A549 (cell line): ENCODE measurements at regions not wholly inside any gene's neighbourhood (a gene's known extent, or its start where the extent isn't known, plus 50 kb on each side); places are given as distances from the start of the nearest gene placed in this dataset.
A peak's percentile ranks its signal among the peaks of the same experiment; 100 is the strongest.

Experiments
- ATAC-seq, 2 experiments: fragments of 200-7000 bp in 1 of 2; fragments of >200 bp in 1 of 2; cut with Nextera tagmentation in 1 of 2; cut with Tn5 transposase in 1 of 2; 3 replicates each; pipeline versions ENCODE4 v1.8.0 to v1.9.1; 2018 to 2020; ENCODE audit warnings: mild to moderate bottlenecking in 1 of 2, moderate library complexity in 1 of 2
- CTCF ChIA-PET: fragments of 300-600 bp; sonication (Branson Sonifier 250); formaldehyde crosslinking; extraction: SDS; loops from one replicate; lab custom pipeline; 2021; ENCODE audit warnings: antibody characterized with exemption, inconsistent platforms; lab: Yijun Ruan, JAX
- POLR2A ChIA-PET: fragments of 350-600 bp; formaldehyde crosslinking; extraction: SDS; loops from one replicate; lab custom pipeline; 2021; ENCODE audit warnings: antibody characterized with exemption, inconsistent platforms; lab: Yijun Ruan, JAX
- DNase-seq, 2 experiments: peaks; one replicate each; pipeline versions ENCODE4 v3.0.0 to v3.0.0-alpha.2; 2011 to 2016; ENCODE audit warnings: low read depth in 1 of 2, low spot score in 1 of 2
- FAIRE-seq: peaks from 2 replicates; lab custom pipeline; 2011; peaks lifted over from hg19 to GRCh38; lab: Jason Lieb, UNC
- H3K27ac ChIP-seq, 2 experiments: fragments of >200 bp; sonication (Bioruptor Twin); formaldehyde crosslinking; 3 replicates each; pipeline ENCODE4 v1.5.1; 2016 to 2017
- H3K4me1 ChIP-seq: fragments of >200 bp; sonication (Bioruptor Twin); formaldehyde crosslinking; 3 replicates; pipeline ENCODE4 v1.6.1; 2016
- H3K4me2 ChIP-seq: fragments of >200 bp; sonication (Bioruptor Twin); formaldehyde crosslinking; 3 replicates; pipeline ENCODE4 v1.6.1; 2016
- H3K4me3 ChIP-seq: fragments of >200 bp; sonication (Bioruptor Twin); formaldehyde crosslinking; 3 replicates; pipeline ENCODE4 v1.5.1; 2016
- H3K9me3 ChIP-seq: fragments of >200 bp; sonication (Bioruptor Twin); formaldehyde crosslinking; 3 replicates; pipeline ENCODE4 v1.6.1; 2016
- BCL3 ChIP-seq: fragments of >200 bp; sonication (Bioruptor Twin); formaldehyde crosslinking; IDR thresholded peaks from 3 replicates; pipeline ENCODE4 v1.6.1; 2016
- BHLHE40 ChIP-seq: IDR thresholded peaks from 2 replicates; pipeline ENCODE4 v1.6.1; 2012; ENCODE audit warnings: low read depth, low read length, inconsistent platforms
- CHD4 ChIP-seq: fragments of 200-600 bp; sonication (generic); IDR thresholded peaks from 2 replicates; pipeline ENCODE4 v1.6.1; 2016; ENCODE audit warnings: antibody characterized with exemption, mild to moderate bottlenecking, borderline replicate concordance
- EHMT2 ChIP-seq: fragments of 200-600 bp; sonication (generic); IDR thresholded peaks from 2 replicates; pipeline ENCODE4 v1.6.1; 2016; ENCODE audit warnings: antibody characterized with exemption, low read depth, mild to moderate bottlenecking, moderate library complexity
- EP300 ChIP-seq, 2 experiments: fragments of >200 bp; sonication (Bioruptor Twin); formaldehyde crosslinking; IDR thresholded peaks; 2 replicates in 1 of 2; 3 replicates in 1 of 2; pipeline ENCODE4 v1.6.1; 2016 to 2017
- ESRRA ChIP-seq: fragments of 150-350 bp; IDR thresholded peaks from 2 replicates; pipeline ENCODE4 v1.6.1; 2014; ENCODE audit warnings: mild to moderate bottlenecking, low read length, borderline replicate concordance
- FOSB ChIP-seq: fragments of 250-450 bp; sonication (Bioruptor Pico); IDR thresholded peaks from 2 replicates; pipeline ENCODE4 v1.5.0; 2020; ENCODE audit warnings: mild to moderate bottlenecking, moderate library complexity
- FOSL2 ChIP-seq, 2 experiments: fragments of 450-650 bp in 1 of 2; fragments of >200 bp in 1 of 2; sonication (Bioruptor Twin) in 1 of 2; formaldehyde crosslinking; IDR thresholded peaks; 2 replicates each; pipeline versions ENCODE4 v1.5.0 to v1.6.1; 2016 to 2020; ENCODE audit warnings: mild to moderate bottlenecking in 1 of 2, moderate library complexity in 1 of 2
- HMGXB4 ChIP-seq: fragments of 250-450 bp; sonication (Bioruptor Pico); IDR thresholded peaks from 2 replicates; pipeline ENCODE4 v1.5.0; 2021; ENCODE audit warnings: mild to moderate bottlenecking, moderate library complexity, borderline replicate concordance
- HOXB13 ChIP-seq: fragments of 250-450 bp; sonication (Bioruptor Pico); IDR thresholded peaks from 2 replicates; pipeline ENCODE4 v1.5.0; 2020; ENCODE audit warnings: low read depth, mild to moderate bottlenecking, moderate library complexity
- JUN ChIP-seq, 2 experiments: fragments of >200 bp; sonication (Bioruptor Twin); formaldehyde crosslinking; IDR thresholded peaks; 2 replicates in 1 of 2; 3 replicates in 1 of 2; pipeline ENCODE4 v1.6.1; 2016 to 2017
- KDM1A ChIP-seq: fragments of 200-600 bp; sonication (generic); IDR thresholded peaks from 2 replicates; pipeline ENCODE4 v1.6.1; 2016; ENCODE audit warnings: low read depth, mild to moderate bottlenecking
- MAX ChIP-seq: IDR thresholded peaks from 2 replicates; pipeline ENCODE4 v1.6.1; 2012
- MAZ ChIP-seq: fragments of 150-350 bp; IDR thresholded peaks from 2 replicates; pipeline ENCODE4 v1.6.1; 2014; ENCODE audit warnings: antibody characterized with exemption, low read depth, low read length, borderline replicate concordance
- NFE2L2 ChIP-seq: fragments of 150-350 bp; conservative IDR thresholded peaks from 2 replicates; pipeline ENCODE4 v1.6.1; 2014; ENCODE audit warnings: low read length
- NR3C1 ChIP-seq: fragments of >200 bp; sonication (Bioruptor Twin); formaldehyde crosslinking; IDR thresholded peaks from 3 replicates; pipeline ENCODE4 v1.6.1; 2017
- PBX3 ChIP-seq: IDR thresholded peaks from 2 replicates; pipeline ENCODE4 v1.6.1; 2012
- PHF8 ChIP-seq: fragments of 200-600 bp; sonication (generic); IDR thresholded peaks from 2 replicates; pipeline ENCODE4 v1.6.1; 2016; ENCODE audit warnings: low read depth, mild to moderate bottlenecking, antibody characterized with exemption, moderate library complexity, borderline replicate concordance
- RAD21 ChIP-seq, 2 experiments: fragments of >200 bp in 1 of 2; sonication (Bioruptor Twin) in 1 of 2; formaldehyde crosslinking in 1 of 2; IDR thresholded peaks in 1 of 2; conservative IDR thresholded peaks in 1 of 2; 2 replicates in 1 of 2; 3 replicates in 1 of 2; pipeline ENCODE4 v1.6.1; 2012 to 2018; ENCODE audit warnings: inconsistent platforms in 1 of 2
- RARB ChIP-seq: fragments of 250-450 bp; sonication (Bioruptor Pico); IDR thresholded peaks from 2 replicates; pipeline ENCODE4 v1.8.0; 2021; ENCODE audit warnings: mild to moderate bottlenecking, moderate library complexity
- RFX5 ChIP-seq: fragments of 450-650 bp; IDR thresholded peaks from 2 replicates; pipeline ENCODE4 v1.7.1; 2014; ENCODE audit warnings: antibody characterized with exemption, mild to moderate bottlenecking, moderate library complexity
- RNF2 ChIP-seq: fragments of 200-600 bp; sonication (generic); IDR thresholded peaks from 2 replicates; pipeline ENCODE4 v1.6.1; 2016; ENCODE audit warnings: low read depth, mild to moderate bottlenecking, antibody characterized with exemption, moderate library complexity, borderline replicate concordance
- SMC3 ChIP-seq: fragments of >200 bp; sonication (Bioruptor Twin); formaldehyde crosslinking; IDR thresholded peaks from 3 replicates; pipeline ENCODE4 v1.6.1; 2018; ENCODE audit warnings: inconsistent platforms
- SREBF2 ChIP-seq: fragments of 450-650 bp; IDR thresholded peaks from 2 replicates; pipeline ENCODE4 v1.6.1; 2014; ENCODE audit warnings: mild to moderate bottlenecking, moderate library complexity
- TP53 ChIP-seq: fragments of 250-450 bp; sonication (Bioruptor Pico); IDR thresholded peaks from 2 replicates; pipeline ENCODE4 v1.5.0; 2021; ENCODE audit warnings: mild to moderate bottlenecking, moderate library complexity
- WGBS: methylation state at CpG from one replicate; pipeline ENCODE4 v1.1.6; 2017; ENCODE audit errors: missing lambda C conversion rate; 5-methylcytosine and 5-hydroxymethylcytosine counted together

GRCh38 chr10:132482090-132482800 is 55.3 kb upstream of the INPP5A start:
- Histone ChIP-seq H3K4me2 (no peak overlapping the region), H3K4me1 (no peaks in the 10 kb centered on the region), H3K9me3 (no peaks in the 10 kb centered on the region), H3K27ac (no peak overlapping the region; a peak in 1 of 6 replicates), H3K4me3 (no peak overlapping the region)
- WGBS: 65% methylated on average over 14 of the region's 14 CpGs
- POLR2A ChIA-PET: no interaction called here
- FAIRE-seq (no peak), ATAC-seq (no peak), DNase-seq (no peak)
- TF ChIP-seq EHMT2 (no peak), MAX (no peak), FOSL2 (IDR thresholded peaks at IDR 0.05) (no peak), FOSL2 (CRISPR knock-in tag; IDR thresholded peaks at IDR 0.05) (0 out of 2 replicates have a peak, but pooled peaks have one; percentile 12), JUN (IDR thresholded peaks at IDR 0.05) (no peak)
- CTCF ChIA-PET: interaction anchor here (0.8 kb wide), 1 partner anchor 24 kb away, joined by 3 read pairs; no protein-coding TSS in a partner anchor

- POLR2A ChIA-PET: no interaction called here
- 38% methylated on average over 5 of the region's 5 CpGs for WGBS
- Histone ChIP-seq H3K4me2 (no peak overlapping the region), H3K4me1 (no peaks in the 10 kb centered on the region), H3K4me3 (no peak overlapping the region), H3K9me3 (no peaks in the 10 kb centered on the region), H3K27ac (no peak overlapping the region)
- CTCF ChIA-PET: no interaction called here
- DNase-seq (no peak), ATAC-seq (no peak), FAIRE-seq (no peak)
- 0 out of 2 replicates have a peak, but pooled peaks have one; percentile 52 for TF ChIP-seq RFX5
- no peak for TF ChIP-seq FOSL2 (IDR thresholded peaks at IDR 0.05)
- no peak for TF ChIP-seq FOSL2 (CRISPR knock-in tag; IDR thresholded peaks at IDR 0.05)
- no peak for TF ChIP-seq SREBF2
- TF ChIP-seq ESRRA: no peak
- TF ChIP-seq PBX3: no peak
- TF ChIP-seq PHF8: no peak
- no peak for TF ChIP-seq RAD21 (conservative IDR thresholded peaks at IDR 0.05 in 1 of 2, IDR thresholded peaks at IDR 0.05 in 1 of 2)
- no peak for TF ChIP-seq HOXB13
These were observed 54.2 kb upstream of the INPP5A start for GRCh38 chr10:132483394-132483793.

GRCh38 chr10:132484922-132485321 is 52.7 kb upstream of the INPP5A start:
- H3K4me2 ChIP-seq: no peak overlapping the region
- no peak overlapping the region for H3K4me3 ChIP-seq
- FAIRE-seq (no peak), ATAC-seq (no peak), DNase-seq (no peak)
- 81% methylated on average over 16 of the region's 16 CpGs for WGBS
- ChIA-PET CTCF (interaction anchor here (1.5 kb wide), 1 partner anchor 26 kb away, joined by 4 read pairs; no protein-coding TSS in a partner anchor), POLR2A (no interaction called here)
- no peaks in the 10 kb centered on the region for H3K9me3 ChIP-seq
- H3K27ac ChIP-seq: no peak overlapping the region
- TF ChIP-seq PHF8 (no peak), HMGXB4 (CRISPR knock-in tag) (no peak), RARB (CRISPR knock-in tag) (no peak), RFX5 (no peak), EP300 (IDR thresholded peaks at IDR 0.05) (no peak), NFE2L2 (no peak)
- H3K4me1 ChIP-seq: no peaks in the 10 kb centered on the region

GRCh38 chr10:132485391-132485790 is 52.2 kb upstream of the INPP5A start:
- TF ChIP-seq FOSB (CRISPR knock-in tag): no peak
- TF ChIP-seq MAZ: no peak
- no peak for TF ChIP-seq BHLHE40
- TF ChIP-seq NR3C1: no peak
- no peak for TF ChIP-seq TP53 (CRISPR knock-in tag)
- TF ChIP-seq BCL3: no peak
- no peak for TF ChIP-seq CHD4
- TF ChIP-seq JUN (IDR thresholded peaks at IDR 0.05): no peak
- no peak for TF ChIP-seq RNF2
- no peak for TF ChIP-seq KDM1A
- TF ChIP-seq SMC3: no peak
- TF ChIP-seq RARB (CRISPR knock-in tag): no peak
- no peak for TF ChIP-seq PHF8
- no peak overlapping the region for H3K27ac ChIP-seq
- H3K4me1 ChIP-seq: no peaks in the 10 kb centered on the region
- no peak overlapping the region for H3K4me3 ChIP-seq
- ChIA-PET POLR2A (no interaction called here), CTCF (interaction anchor here (1.5 kb wide), 1 partner anchor 26 kb away, joined by 4 read pairs; no protein-coding TSS in a partner anchor)
- no peak for ATAC-seq
- 72% methylated on average over 10 of the region's 10 CpGs for WGBS
- no peak for FAIRE-seq
- no peak overlapping the region for H3K4me2 ChIP-seq
- H3K9me3 ChIP-seq: no peaks in the 10 kb centered on the region
- no peak for DNase-seq
